ENCODE measurements at regions not wholly inside any gene's neighbourhood (a gene's known extent, or its start where the extent isn't known, plus 50 kb on each side); places are given as distances from the start of the nearest gene placed in this dataset.

DNA sequence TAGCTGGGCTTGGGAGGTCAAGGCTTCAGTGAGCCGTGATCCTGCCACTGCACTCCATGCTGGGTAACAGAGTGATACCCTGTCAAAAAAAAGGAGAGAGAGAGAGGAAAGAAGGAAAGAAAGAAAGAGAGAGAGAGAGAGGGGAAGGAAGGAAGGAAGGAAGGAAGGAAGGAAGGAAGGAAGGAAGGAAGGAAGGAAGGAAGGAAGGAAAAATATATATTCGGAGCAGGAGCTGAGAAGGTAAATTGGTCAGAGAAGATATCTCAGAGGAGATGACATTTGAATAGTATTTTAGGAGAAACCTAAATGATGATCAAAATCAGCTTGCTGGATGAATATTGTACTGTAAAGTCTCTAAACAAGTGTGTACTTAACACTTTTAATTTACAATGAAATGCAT, 633.1 kb downstream of the ZPLD1 start:
- H3K4me3 ChIP-seq (ENCODE audit: low read depth, low read length) = no peak overlapping the region
- DNase-seq (ENCODE audit: low read depth) = no peak
- TF ChIP-seq, protein P1, sequence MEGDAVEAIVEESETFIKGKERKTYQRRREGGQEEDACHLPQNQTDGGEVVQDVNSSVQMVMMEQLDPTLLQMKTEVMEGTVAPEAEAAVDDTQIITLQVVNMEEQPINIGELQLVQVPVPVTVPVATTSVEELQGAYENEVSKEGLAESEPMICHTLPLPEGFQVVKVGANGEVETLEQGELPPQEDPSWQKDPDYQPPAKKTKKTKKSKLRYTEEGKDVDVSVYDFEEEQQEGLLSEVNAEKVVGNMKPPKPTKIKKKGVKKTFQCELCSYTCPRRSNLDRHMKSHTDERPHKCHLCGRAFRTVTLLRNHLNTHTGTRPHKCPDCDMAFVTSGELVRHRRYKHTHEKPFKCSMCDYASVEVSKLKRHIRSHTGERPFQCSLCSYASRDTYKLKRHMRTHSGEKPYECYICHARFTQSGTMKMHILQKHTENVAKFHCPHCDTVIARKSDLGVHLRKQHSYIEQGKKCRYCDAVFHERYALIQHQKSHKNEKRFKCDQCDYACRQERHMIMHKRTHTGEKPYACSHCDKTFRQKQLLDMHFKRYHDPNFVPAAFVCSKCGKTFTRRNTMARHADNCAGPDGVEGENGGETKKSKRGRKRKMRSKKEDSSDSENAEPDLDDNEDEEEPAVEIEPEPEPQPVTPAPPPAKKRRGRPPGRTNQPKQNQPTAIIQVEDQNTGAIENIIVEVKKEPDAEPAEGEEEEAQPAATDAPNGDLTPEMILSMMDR (conservative IDR thresholded peaks at IDR 0.05; ENCODE audit: low read depth, low read length) = no peak

DNA sequence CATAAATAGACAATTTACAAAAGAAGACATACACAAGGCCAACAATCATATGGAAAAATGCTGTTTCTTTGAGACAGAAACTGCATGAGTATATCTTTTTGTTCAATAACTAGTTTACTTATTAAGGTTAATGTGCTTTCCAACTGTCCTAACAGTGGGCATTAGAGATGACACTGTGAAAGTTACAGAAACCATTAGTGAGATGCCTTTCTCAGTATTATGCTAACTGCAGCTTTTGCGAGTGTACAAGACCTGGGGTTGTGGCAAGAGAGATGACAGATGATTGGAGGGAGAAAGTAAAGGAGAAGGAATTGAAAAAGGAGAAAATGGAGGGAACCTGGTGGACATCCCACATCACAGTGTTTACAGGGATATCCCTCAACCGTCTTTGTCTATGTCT, 640.5 kb downstream of the ZPLD1 start:
- no peak for DNase-seq (ENCODE audit: low read depth)
- H3K4me3 ChIP-seq (ENCODE audit: low read depth, low read length) = no peak overlapping the region
- TF ChIP-seq, protein P1 (conservative IDR thresholded peaks at IDR 0.05; ENCODE audit: low read depth, low read length) = no peak

DNA sequence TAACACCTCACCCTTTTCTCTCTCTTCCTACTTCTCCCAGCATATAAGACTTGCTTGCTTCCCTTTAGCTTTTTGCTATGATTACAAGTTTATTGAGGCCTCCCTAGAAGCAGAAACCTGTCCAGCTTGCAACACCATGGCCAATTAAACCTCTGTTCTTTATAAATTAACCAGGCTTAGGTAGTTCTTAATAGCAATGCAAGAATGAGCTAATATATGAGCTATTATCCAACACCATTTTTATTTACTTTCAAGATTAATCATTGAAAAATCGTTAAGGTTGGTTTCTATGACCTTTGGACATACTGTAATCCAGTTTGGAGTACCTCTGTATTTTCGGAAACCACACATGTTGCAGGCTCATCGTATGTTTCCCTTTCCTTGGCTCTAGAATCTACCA, 643.1 kb downstream of the ZPLD1 start:
- H3K4me3 ChIP-seq (ENCODE audit: low read depth, low read length) = no peak overlapping the region
- DNase-seq (ENCODE audit: low read depth) = peak; percentile 81
- TF ChIP-seq, protein P1 (conservative IDR thresholded peaks at IDR 0.05; ENCODE audit: low read depth, low read length) = no peak

DNA sequence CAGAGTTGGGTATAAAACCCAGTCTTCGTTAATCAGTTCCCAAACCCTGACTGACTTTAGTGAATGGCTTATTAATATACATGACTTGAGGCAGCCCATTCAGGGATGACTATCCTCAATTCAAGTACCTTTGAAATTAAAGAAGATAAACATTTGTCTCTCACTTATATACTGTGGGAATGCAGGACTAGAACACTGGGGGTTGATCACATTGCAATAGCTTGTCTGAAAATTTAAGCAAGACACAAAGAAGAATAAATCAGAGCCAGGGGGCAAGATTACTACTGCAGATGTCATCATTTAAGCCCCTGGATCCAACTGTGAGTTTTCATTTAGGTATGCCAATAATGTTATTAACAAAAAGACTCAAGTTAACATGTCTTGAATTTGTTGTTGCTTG, 647.7 kb downstream of the ZPLD1 start:
- TF ChIP-seq, protein P1 (conservative IDR thresholded peaks at IDR 0.05; ENCODE audit: low read depth, low read length) = no peak
- H3K4me3 ChIP-seq (ENCODE audit: low read depth, low read length) = no peak overlapping the region
- no peak for DNase-seq (ENCODE audit: low read depth)

DNA sequence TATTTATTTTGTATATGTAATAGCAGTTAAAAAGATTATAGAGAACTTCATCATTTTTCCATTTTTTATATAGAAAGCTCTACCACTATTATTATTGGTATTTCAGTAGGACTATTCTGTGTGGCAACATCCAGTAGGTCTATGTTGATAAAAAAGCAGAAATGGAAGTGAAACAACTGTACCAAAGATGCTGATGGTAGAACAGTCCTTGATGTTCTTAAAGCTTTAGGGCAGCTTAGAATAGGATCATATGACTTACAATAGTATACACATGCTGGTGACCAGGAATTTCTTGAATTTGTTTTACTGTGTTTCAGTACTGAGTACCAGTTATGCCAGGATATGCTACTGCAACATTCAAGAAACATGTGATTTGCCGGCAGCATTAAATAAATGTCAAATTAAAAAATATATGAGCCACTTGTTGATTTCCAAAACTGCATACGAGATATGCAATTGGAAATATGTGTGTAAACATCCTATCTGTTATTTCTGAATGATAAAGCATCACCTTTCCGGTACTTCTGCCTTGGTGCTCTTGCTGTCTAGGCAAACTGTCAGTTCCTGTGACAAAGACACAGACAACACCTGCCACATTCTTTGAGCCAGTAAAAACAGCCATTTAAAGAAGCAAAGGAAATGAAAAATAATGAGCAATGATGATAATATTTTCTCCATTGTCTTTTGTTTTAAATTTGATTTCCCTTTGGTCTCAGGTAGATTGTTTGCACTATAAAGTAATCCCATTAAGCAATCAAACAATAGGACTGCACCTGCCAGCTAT, 649.2 kb downstream of the ZPLD1 start:
- no peak overlapping the region for H3K4me3 ChIP-seq (ENCODE audit: low read depth, low read length)
- no peak for DNase-seq (ENCODE audit: low read depth)
- TF ChIP-seq, protein P1 (conservative IDR thresholded peaks at IDR 0.05; ENCODE audit: low read depth, low read length) = no peak

DNA sequence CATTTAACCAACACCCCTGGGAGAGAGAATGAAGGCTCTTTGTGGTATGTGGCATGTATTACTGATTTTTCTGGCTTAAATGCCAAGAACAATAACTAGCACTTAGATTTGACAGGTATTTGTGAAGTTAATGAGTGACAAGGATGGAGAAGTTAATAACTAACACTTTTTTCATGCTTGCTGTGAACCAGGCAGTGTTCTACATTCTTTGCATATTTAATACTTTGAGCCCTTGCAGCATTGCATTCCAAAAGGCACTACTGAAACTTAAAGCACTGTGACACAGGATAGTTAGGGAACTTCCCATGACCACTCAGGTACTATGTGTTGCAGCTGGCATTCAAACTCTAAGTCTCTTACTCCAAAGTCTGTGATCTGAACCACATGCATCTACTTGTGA, 650.6 kb downstream of the ZPLD1 start:
- DNase-seq (ENCODE audit: low read depth) = peak; percentile 99
- TF ChIP-seq, protein P1 (conservative IDR thresholded peaks at IDR 0.05; ENCODE audit: low read depth, low read length) = no peak
- no peak overlapping the region for H3K4me3 ChIP-seq (ENCODE audit: low read depth, low read length)

DNA sequence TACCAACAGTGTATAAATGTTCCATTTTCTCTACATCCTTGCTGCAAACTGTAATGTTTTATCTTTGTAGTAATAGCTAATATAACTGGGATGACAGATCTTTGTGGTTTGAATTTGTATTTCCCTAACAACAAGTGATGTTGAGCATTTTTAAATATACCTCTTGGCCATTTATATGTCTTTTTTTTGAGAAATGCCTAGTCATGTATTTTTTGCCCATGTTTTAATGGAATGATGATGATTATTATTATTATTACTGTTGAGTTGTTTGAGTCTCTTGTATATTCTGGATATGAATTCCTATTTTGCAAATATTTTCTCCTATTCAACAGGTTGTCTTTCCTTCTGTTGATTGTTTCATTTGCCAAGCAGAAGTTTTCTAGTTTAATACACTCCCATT, 654.9 kb downstream of the ZPLD1 start:
- H3K4me3 ChIP-seq (ENCODE audit: low read depth, low read length) = no peak overlapping the region
- TF ChIP-seq, protein P1 (conservative IDR thresholded peaks at IDR 0.05; ENCODE audit: low read depth, low read length) = no peak
- no peak for DNase-seq (ENCODE audit: low read depth)
